ENCODE measurements at regions not wholly inside any gene's neighbourhood (a gene's known extent, or its start where the extent isn't known, plus 50 kb on each side); places are given as distances from the start of the nearest gene placed in this dataset.
A peak's percentile ranks its signal among the peaks of the same experiment; 100 is the strongest.
"Not testable (repeated sequence)": the region's sequence is repeated elsewhere in the genome, so short reads cannot be mapped to it uniquely, and the experiment has no call there.

DNA sequence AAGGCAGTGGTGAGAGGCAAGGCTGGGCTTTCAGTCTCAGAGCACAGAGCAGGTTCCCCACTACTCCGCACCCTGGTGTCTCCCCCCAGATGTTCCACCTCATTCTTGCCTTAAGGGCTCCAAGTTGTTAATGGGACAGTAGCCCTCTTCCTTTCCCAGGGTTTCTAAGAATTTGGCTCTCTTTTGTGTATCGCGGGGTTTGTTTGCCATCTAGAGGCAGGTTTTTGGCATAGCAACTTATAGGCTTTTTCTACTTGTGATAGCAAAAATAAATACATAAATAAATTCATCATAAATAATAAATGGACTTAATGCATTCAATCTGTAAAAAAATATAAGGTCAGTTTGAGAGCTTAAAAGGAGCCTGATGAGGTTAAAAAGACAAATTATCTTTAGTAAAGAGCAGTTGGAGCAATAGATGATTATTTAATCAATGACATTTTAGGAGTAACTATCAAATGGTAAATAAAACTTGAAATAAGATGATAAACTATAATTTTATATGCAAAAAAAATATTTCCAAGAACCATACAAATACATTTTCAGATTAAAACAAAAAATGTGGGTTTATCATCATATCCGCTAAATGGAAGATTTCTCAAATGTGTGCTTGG lies 512.8 kb downstream of the FOXD4L5 start:
- TF ChIP-seq, protein P1, sequence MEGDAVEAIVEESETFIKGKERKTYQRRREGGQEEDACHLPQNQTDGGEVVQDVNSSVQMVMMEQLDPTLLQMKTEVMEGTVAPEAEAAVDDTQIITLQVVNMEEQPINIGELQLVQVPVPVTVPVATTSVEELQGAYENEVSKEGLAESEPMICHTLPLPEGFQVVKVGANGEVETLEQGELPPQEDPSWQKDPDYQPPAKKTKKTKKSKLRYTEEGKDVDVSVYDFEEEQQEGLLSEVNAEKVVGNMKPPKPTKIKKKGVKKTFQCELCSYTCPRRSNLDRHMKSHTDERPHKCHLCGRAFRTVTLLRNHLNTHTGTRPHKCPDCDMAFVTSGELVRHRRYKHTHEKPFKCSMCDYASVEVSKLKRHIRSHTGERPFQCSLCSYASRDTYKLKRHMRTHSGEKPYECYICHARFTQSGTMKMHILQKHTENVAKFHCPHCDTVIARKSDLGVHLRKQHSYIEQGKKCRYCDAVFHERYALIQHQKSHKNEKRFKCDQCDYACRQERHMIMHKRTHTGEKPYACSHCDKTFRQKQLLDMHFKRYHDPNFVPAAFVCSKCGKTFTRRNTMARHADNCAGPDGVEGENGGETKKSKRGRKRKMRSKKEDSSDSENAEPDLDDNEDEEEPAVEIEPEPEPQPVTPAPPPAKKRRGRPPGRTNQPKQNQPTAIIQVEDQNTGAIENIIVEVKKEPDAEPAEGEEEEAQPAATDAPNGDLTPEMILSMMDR (conservative IDR thresholded peaks at IDR 0.05 in 1 of 2, IDR thresholded peaks at IDR 0.05 in 1 of 2; ENCODE audit: extremely low read depth in 1 of 2, insufficient read depth in 1 of 2, low read depth in 1 of 2, low read length in 2 of 2), result peak in 1 of 2 donors; percentile 13
- not testable (repeated sequence) for TF ChIP-seq EZH2 (IDR thresholded peaks at IDR 0.05; ENCODE audit: borderline replicate concordance, low read length)

Data from mammary epithelial cell (primary cell).